Esophagus squamous epithelium (tissue), 4 donors: ENCODE measurements at regions not wholly inside any gene's neighbourhood (a gene's known extent, or its start where the extent isn't known, plus 50 kb on each side); places are given as distances from the start of the nearest gene placed in this dataset.

Experiments
- POLR2A ChIP-seq, 4 donors: fragments of 450-650 bp; IDR thresholded peaks; one replicate each; pipeline ENCODE4 v1.6.1; 2017; ENCODE audit warnings: antibody characterized with exemption in 4 of 4, mild to moderate bottlenecking in 4 of 4, moderate library complexity in 3 of 4
- TF ChIP-seq, protein P1 (sequence below), 6 experiments: fragments of 450-650 bp in 4 of 6; fragments of 200-600 bp in 2 of 6; sonication (generic) in 2 of 6; IDR thresholded peaks; one replicate each; pipeline ENCODE4 v1.5.1; 2016 to 2019; ENCODE audit warnings: antibody characterized with exemption in 6 of 6, mild to moderate bottlenecking in 4 of 6, moderate library complexity in 4 of 6

DNA sequence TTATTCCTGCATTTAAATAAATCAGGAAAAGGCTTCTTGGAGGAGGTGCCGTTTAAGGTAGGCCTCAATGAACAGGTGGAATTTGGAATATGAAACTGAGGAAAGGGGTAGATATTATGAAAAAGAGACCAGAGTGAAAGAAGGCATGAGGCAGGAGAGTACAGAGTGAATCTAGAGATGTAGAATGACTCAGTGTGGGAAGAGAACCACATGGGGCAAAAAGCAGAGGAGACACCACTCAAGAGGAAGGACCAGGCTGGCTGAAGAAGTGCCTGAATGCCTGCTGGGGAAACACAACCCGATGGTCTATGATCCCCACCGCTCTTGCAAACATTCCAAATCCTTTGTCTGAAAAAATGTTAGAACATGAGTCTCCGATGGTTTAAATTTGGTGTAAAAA lies 1134.1 kb downstream of the VRK1 start:
- TF ChIP-seq, protein P1, sequence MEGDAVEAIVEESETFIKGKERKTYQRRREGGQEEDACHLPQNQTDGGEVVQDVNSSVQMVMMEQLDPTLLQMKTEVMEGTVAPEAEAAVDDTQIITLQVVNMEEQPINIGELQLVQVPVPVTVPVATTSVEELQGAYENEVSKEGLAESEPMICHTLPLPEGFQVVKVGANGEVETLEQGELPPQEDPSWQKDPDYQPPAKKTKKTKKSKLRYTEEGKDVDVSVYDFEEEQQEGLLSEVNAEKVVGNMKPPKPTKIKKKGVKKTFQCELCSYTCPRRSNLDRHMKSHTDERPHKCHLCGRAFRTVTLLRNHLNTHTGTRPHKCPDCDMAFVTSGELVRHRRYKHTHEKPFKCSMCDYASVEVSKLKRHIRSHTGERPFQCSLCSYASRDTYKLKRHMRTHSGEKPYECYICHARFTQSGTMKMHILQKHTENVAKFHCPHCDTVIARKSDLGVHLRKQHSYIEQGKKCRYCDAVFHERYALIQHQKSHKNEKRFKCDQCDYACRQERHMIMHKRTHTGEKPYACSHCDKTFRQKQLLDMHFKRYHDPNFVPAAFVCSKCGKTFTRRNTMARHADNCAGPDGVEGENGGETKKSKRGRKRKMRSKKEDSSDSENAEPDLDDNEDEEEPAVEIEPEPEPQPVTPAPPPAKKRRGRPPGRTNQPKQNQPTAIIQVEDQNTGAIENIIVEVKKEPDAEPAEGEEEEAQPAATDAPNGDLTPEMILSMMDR (IDR thresholded peaks at IDR 0.05) = no peak
- no peak for TF ChIP-seq POLR2A (IDR thresholded peaks at IDR 0.05)
